HG02870 (cell line): ENCODE measurements at regions not wholly inside any gene's neighbourhood (a gene's known extent, or its start where the extent isn't known, plus 50 kb on each side); places are given as distances from the start of the nearest gene placed in this dataset.

Experiments used
- ATAC-seq: cut with Tn5 transposase; IDR thresholded peaks from one replicate; pipeline ENCODE4 v1.9.1; 2021; ENCODE audit warnings: mild to moderate bottlenecking, moderate library complexity; ENCODE audit not compliant: unreplicated experiment

DNA sequence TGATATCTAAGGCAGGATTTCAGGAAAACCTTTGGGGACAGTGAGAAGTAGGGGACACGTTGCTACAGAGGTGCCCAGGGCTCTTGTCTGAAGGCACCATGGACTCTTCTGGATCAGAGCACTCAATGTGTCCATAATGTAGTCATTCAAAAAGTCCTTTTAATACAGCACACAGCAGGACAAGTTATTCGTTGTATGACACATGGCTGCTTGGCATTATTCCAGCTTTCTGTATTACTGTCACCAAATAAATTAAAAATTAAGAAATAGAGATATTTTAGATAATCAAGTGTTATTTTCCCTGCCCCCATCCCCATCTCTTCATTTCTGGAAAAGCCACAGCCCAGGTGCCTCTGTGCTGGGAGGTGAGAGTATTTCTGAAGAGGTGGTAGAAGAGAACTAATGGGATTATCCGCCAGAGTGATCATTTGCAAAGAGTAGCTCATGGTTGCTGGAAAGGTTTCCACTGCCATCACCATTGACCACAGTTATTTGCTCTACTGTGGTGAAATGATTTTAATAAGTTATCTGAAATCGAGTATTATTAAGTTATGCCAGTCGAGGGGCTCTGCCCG, 83.0 kb downstream of the CXCL12 start:
- ATAC-seq: no peak

DNA sequence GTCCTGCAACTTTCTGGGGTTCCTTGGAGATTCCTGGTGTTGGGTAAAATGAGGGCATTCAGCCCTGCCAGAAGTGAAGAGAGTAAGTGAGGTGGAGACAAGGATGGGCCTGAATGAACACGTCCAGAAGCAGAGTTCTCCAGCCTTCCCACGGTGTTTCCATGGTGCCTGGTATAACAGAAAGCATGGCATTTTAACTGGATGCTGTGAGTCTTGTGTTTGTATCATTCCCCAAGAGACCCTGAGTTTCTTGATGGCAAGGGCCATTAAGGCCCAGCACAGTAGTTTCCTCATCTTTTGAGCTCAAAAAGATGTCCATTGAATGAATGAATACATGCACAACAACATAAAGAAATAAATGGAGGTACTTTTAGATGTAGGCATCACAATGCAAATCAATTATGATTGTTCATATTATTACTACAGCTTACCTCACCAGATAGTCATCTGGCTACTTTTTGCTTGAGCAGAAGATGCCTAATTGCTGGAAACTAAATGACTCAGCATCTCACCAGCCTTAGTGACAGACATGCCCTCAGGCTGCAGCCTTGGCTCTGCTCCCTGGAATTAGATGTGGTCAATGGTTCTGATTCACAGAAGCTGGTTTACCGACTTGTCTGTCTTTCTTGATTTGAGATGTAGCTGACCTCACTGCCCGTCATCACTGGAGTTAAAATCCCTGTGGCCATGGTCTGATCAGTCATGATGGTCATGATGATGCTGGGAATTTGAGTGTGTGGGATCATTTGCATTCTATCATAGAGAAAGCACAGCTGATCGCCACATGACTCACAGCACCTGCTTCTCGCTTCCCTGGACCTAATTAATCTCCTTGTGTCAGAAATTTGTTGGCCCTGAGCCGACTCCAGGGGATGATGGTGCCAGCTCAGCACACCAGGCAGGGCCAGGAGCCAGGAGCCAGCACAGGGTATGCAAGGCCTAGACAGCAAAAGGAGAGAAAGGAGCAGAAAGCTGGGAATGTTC, 83.9 kb downstream of the CXCL12 start:
- ATAC-seq: peak; percentile 93

DNA sequence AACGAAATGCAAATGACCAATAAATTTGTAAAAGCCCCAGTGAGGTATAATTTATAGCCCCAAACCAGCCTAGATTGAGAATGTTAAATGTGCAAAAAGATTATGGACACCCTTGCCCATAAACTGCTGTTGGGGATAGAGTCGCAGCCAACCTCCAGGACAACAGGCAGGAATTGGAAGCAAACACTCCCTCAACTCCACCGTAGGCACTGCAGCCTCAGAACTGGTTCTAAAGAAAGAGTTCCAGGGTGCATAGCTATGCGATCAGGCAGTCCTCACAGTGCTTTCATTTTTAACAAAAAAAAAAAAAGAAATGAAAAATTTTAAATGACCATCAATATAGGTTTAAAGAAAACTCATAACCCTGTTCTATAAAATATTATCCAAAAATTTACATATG, 86.2 kb downstream of the CXCL12 start:
- ATAC-seq: no peak

DNA sequence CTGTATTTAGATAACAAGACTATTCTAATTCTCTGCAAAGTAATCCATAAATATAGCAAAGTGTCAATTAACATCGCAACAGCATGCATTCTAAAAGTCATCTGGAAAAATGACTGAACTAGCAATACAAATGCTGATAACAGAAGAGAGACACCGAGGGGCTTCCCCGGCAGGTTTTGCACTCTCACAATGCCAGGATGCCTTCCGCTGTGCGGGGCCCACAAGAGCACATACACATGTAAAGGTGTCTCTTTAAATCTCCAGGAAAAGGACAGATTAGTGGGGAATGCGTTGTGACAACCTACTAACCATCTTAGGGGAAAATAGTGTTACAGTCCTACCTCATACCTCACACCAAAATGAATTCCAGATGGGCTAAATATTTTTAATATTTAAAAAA, 86.9 kb downstream of the CXCL12 start:
- no peak for ATAC-seq

DNA sequence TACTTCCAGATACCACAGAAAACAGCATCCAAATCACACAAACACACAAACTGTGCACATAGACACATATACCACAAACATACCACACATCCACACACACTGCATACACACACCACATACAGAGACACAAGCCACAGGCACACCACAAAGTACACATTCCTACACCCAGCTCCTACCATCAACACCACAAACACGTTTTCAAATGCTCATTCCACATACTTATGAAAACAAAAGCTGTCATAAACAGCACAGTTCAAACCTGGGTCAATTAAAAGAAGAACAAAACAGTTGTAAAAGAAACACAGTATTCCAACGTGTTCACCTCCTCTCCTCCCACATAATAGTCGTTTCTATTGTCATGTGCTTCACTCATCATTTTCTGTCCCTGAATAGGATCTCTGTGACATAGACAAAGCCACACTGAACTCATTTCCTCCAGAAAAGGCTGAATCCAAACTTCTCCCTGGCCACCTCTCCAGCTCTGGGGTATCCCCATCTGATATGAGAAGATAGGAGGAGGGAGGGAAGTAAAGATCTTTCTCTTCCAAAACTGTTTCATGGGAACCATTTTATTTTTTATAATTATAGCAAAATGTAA, 89.2 kb downstream of the CXCL12 start:
- no peak for ATAC-seq

DNA sequence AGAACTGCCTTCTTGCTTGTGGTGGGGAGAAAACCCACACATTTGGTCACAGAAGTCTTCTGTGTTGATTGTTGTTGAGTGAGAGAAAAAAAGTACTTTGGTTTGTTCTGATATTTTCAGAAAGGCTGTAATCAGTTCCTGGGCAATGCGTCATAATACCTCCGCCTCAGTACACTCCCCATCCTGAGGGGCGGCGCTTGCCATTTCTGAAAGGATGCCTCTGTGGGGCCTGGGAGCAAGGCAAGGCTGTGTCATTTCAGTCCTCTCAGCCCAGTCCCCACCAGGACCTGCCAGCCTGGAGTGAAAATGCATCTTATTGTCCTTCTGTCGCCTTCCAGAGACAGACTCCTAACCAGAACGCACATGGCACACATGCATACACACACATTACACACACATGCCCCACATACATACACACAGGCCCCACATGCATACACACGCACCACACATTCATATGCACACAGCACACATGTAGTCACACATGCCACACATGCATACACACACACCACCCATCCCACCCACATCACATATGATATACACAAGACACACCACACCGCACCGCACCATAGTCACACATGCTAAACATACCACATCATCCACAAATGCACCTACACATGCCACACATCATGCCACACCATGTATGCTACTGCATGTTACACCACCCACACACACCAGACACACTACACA, 90.0 kb downstream of the CXCL12 start:
- no peak for ATAC-seq

DNA sequence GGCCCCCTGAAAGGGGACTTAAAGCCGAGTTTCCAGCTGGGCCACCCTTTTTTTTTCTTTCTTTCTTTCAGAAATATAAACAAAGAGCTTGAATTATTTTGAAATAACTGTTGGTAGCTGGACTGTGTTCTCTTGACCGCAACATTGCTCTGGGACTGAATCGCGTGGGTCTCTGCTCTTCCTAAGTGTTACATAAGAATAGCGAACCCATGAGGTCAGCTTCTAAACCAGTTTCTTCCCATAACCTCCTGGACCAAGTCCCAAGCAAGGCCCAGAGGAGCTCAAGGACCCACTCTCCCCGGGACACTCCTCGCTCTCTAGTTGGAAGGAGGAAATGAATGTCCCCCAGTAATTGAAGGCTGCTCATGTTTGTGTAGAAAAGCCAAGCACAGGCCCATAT, 91.1 kb downstream of the CXCL12 start:
- ATAC-seq: no peak

DNA sequence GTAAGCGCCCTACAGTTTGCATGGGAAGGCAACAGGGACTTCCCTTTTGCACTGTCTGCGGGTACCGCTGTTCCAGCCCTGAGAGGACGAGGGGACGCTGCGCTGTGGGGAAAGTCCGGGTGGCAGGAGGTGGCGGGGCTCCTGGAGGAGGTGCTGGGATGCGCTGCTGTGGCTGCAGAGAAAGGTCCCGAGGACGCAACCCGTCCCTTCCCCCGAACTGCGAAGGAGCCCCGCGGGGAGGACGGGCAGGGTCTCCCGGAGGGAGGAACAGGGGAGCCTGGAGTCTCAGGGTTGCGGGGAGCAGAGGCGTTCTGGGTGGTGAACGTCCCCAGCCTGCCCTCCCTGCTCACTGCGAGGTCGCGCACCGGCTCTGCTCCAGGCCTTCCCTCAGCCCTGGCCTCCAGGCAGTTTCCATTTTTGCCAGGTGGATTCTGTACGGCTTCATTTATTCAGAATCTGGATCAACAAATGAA, 91.6 kb downstream of the CXCL12 start:
- peak; percentile 76 for ATAC-seq

DNA sequence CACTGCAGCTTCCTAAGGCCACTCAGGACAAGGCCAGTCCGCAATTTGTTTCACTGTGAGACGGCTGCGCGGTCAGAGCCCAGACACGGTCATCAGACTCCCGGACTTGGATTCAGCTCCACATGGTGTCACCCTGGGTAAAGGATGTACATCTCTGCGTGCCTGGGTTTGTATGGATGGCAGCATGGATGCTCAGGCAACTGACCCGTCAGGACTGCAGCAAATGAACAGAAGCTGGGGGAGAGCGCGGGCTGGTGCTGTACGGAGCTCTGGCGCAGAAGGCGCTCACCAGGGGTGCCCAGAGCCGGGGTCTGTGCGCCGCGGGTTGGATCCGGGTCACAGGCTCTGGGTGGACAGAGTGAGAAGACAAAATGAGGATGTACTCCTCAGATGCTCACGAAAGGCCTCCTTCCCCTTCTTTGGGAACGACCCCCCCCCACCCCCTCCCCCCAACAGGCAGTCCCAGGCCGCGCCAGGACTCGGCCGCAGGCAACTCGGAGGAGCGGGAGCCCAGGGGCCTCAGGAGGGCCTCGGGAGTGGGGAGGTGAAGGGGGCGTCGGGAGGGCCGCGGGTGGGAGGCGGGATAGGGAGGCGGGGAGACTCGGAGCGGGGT, 92.4 kb downstream of the CXCL12 start:
- ATAC-seq: no peak

DNA sequence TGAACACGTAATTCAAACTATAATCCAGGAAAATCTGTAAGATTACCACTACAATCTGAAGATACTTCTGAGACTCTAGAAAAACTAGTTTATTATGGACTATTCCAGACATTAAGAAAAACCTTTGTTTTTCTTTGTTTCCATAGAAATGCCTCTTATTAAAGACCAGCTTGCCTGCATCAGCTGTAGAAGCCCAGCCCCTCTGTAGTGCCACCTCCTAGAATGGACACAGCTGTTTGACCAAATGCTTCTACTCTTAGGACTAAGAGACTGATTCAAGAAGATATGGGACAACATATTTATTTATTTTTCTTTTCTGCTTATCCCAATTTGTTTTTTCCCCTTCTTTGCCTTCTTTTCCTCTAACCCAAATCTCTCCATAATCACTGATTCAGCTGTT, 93.8 kb downstream of the CXCL12 start:
- ATAC-seq: no peak

DNA sequence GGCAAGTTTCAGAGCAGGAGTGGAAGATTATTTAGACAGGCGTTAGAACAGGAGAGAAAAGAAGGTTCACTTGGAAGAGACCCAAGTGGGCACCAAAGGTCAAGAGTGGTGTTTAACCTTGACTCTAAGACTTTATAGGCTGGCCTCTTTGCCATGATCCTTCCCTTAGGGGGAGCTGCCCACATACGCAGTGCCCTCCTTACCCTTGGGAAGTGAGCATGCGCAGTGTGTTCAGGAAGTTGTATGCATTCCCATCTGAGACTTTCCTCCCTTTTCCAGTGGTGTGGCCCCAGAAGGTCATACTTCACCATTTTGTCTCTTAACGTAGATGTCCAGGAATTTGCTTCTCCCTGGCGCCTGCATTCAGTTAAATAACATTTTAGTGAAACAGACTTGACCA, 95.8 kb downstream of the CXCL12 start:
- no peak for ATAC-seq

DNA sequence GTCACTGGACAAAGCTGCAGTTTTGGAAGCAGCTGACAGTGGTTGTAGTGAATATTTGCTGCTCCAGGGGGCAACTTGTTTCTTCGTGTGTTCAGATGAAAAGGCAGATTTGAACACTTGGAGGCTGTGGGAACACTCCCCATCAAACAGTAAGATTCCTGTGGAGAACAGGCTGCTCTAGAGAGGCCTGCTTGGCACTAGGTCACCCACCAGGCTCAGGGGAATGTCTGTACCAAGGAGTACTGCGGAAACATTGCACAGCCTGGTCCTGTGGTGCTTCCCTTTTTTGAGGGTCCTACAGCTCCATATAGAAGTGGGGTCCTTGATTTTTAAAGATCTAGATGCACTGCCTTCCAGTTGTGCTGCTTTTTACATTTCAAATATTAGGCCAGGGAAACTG, 97.5 kb downstream of the CXCL12 start:
- no peak for ATAC-seq

DNA sequence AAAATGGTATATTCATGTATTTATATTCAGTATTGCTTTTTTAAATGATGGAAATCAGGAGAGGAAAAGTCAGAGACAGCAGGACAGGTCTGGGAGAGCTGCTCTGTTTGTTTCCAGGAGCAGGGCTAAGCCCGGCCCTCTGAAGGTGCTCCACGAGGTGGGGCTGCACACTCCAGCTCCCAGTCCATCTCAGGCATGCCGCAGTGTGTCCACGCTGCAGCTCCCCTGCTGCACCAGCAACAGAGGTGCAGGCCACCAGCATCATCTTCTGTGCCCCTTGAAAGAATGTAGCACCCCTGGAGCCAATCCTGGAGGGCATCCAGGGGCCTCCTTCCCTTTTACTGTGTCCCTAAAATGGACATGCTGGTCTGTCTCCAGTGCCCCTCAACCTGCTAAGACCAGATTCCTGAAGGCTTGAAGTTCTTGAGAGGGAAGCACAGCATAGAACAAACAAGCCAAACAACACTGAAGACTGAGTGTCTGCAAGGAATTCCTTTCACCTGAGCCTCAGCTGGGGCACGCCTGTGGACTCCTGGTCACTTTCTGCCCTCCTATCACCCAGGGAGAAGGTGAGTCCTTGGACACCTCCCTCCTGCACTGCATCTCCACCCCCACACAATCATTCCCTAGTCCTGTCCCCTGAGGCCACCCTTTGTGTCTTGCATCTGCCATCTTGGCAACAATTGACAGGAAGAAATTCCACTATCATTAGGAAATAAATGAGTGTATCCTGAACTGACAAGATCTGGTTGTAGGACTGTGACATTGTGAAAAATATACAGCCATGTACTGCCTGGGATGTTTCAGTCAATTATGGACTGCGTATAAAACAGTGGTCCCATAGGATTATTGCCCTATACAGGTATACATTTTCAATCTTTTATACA, 100.5 kb downstream of the CXCL12 start:
- ATAC-seq: no peak

DNA sequence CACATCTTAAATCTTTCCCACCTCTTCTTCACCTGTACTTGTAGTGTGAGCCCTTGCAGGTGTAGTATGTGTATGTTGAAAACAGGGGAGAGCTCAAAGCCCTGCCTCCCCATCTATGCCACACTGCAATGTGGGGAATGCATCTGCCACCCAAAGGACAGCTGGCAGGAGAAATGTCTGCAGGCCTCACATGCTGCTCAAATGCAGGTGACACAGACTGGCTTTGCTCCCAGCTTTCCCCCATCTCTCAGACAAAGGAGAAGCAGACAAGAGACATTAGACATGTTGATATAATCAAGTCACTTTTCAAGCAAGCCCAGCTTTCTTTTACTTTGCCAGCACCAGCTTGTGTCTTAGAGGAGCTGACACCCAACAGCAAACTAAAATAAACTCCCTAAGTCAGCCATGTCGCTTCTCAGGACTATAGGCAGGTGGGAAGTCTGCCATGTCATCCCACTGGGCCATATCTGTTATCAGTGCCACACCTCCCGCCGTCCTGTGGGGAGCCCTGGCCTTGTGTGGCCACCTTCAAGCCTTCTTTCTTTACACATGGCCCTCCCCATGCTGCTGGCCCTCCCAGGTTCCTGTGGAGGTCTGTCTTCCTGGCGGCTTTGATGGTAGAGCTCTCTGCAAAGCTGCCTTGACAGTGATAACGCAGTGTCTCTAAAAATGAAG, 102.1 kb downstream of the CXCL12 start:
- no peak for ATAC-seq

DNA sequence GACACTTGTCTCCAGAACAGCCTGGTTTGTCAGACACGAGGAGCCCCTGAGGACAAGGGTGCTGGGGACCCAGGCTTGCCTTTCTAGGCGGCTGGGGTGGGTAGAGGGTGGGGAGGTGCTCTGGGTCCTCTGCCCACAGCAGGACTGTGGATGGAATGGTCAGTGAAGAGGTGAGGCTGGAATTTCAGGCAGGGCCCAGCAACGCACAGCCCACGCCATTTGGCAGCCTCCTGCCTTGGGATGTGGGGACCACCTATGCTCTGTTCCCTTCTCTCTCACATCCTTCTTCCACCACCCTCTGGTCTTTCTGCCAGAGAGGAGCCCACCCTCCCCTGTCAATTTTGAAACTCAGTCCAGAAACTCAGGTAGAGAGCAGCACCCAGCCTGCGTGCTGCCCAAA, 103.2 kb downstream of the CXCL12 start:
- no peak for ATAC-seq

DNA sequence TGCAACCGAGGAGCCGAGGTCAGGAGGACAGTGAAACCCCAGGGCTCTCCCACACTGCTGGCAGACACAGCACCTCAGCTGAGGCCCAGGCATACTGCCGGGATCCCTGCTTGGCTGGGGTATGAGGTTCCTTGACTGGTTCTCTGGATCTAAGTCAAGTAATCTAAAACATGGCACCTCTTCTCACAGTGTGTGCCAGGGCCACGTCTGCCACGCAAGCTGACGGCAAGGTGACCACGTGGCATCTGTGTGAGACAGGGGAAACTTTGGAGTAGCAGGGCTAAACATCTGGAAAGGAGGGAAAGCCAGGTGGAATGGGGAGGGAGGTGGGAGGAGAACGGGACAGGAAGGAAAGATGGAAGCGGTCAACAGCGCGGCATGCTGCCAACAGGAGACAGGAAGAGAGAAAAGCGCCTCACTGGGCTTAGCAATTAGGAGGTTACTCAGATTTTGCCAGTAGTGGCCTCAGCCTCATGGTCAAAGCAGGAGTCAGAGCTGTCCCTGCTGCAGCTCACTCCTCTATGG, 103.7 kb downstream of the CXCL12 start:
- ATAC-seq: no peak

DNA sequence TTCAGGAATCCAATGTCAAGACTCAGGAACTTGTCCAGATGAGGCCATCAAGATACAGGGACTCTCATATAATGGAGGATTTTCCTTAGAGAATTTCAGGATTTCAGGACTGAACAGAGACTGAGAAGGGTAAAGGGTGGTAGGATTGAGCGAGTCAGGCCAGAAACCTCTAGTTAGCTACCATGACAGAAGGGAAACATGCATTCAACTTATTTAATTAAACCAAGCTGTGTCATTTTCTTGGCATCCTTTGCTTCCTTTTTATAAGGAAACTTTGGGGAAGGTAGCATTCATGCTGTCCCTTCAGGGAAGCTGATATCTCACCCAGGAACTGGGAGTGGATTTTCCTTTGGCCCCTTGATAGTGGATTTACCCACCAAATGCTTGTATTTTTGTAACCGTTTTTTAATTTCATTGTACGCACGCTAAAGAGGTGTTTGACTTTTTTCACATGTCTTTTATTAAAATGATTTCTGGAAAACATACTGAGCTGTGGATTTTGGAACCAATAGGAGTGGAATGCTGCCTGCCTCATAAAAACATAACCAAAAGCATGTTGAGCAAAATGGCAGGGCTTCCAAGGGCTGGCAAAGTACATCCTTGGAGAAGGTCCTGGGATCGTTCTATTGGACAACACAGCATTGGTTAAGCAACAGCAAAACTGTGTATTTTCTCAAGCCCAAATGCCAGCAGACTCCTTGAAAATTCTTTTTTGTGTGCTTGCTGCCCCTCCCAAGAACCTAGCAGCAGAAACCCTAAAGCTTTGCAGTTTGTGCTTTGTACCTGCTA, 104.5 kb downstream of the CXCL12 start:
- ATAC-seq: no peak

DNA sequence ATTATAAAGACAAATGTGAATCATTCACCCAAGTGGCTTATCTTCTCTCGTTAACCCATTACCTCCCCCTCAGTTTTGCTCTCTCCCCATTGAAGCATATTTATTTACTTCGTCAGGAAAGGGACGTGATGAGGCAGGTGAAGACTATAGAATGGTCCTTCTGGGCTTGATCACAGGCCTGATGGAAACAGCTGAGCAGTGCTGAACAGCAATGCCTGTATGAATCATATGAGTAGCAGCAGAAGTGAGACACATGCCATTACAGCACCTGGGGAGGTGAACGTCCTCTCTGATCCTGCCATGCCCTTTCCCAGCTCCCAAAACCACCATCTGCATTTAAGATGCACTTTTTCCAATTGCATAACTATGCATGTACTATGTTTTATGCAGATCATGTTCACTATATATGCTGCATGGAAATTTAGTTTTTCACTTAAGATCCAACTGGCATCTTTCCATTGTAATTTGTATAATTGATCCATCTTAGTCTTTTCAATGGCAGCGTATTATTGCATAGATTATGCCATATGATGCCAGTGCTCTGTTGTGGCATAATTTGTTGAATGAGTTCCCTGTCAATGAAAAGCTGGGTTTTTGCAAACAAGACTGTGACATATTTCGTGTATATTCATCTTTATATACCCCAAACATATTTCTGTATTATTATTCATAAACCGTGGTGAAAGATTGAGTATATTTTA, 105.3 kb downstream of the CXCL12 start:
- ATAC-seq: no peak
